ENCODE measurements at regions not wholly inside any gene's neighbourhood (a gene's known extent, or its start where the extent isn't known, plus 50 kb on each side); places are given as distances from the start of the nearest gene placed in this dataset.

DNA sequence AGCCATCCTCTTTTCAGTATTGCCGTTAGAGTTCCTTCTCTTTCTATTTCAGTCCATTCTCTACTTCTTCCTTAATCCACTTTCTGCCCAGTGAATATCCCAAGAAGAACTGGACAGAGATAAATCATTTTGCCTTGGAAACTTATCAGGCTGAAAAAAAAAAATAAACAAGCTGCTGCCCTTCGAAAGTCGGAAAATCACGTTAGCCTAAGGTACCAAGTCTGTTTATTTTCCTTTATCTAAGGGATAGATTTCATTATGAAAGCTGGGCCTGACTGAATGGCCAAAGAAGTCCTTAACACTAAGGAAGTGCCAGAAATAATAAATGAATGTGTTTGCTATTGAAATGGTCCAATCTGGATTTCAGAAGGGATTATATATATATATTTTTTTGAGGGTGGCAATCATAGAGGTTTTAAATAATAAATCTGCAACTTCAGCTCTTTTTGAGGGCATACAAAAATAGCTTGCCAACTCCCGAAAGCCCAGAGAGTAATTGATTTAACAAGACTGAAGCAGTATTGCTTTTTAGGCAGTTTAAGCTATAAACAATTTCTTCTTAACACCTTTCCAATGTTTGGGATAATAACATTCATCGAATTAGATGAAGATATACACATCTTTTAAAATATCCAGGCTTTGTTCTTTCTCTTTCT is 127.0 kb upstream of the STMND1 start:
- no peak for DNase-seq

DNA sequence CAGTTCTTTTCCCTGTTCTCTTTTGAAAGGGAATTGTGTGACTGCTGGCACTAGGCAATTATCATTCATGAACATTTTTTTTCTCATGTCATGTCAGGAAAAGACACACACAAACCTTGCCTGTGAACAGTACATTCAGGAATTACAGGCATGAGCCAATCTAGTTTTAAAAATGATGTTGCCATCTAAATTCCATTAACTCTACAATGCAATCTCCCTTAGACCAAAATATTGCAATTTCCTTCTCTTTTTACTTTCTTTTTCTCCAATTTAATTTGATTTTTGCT is 127.5 kb upstream of the STMND1 start:
- no peak for DNase-seq

DNA sequence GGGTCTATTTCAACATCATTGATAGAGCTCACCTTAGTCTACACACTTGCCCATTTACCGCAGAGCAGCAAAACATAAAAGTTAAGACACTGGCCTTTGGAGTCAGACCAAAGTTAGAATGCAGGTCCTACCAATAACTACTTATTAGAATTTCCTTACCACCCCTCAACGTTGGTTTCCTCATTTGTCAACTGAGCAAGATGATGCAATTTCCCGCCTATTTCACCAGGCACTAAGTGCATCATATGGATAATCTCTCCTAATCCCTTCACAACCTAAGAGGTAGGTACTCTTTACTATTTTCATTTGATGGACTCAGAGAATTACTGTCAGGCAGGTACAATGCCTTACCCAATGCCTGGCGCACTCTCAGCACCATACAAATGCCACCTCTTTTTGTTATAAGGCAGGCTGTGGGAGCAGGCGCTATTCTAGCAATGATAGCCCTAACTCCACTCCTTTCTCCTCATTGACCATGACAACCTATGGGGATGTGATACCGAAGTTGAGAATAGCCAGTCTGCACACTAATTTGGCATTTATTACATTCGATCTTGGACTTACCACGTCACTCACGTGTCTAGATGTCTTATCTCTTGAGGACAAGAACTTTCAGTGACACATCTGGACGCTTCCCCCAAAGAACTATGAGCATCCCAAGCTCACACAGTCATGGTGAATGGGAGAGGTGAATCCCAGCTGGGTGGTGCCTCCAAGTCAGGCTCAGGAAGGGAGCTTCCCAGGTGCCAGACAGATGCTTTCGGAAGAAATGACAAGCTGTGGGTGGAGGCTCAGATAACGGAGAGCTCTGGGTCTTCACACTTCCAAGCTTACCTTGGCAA is 128.1 kb upstream of the STMND1 start:
- no peak for DNase-seq

DNA sequence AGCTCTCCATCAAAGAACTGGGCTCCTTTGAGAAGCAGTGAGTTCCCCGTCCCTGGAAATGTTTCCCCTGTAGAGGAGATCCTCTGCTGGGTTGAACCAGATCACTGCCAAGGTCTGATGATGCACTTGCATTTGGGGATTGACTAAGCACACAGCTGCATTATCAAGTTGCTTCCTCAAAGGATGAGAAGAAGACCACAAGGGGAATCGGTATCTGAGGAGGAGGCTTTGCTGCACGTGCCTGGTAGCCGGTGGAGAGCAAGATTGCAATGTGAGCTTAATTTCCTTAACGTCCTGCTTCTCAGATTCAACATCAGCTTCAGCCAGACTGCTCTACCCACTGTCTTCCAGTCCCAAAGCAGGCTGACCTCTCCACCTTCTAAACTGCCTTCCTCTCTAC is 128.8 kb upstream of the STMND1 start:
- no peak for DNase-seq

DNA sequence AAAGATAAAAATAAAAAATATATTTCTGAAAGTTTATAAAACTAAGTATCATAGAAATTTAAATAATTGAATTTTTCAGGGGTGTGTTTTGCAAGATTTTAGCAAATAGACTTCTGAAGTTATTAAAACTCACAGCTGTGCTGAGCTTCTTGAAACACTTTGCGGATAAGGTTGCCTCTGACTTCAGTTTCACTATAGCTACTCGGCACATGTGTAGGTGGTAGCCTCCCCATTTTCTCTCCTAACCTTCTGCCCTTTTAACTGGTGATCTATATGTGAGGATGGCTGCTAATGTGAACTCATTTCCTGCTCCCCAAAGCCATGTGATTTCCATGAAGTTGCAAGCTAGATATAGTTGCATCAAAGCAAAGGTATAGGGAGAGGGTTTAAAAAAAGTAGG is 129.3 kb upstream of the STMND1 start:
- DNase-seq, result no peak

DNA sequence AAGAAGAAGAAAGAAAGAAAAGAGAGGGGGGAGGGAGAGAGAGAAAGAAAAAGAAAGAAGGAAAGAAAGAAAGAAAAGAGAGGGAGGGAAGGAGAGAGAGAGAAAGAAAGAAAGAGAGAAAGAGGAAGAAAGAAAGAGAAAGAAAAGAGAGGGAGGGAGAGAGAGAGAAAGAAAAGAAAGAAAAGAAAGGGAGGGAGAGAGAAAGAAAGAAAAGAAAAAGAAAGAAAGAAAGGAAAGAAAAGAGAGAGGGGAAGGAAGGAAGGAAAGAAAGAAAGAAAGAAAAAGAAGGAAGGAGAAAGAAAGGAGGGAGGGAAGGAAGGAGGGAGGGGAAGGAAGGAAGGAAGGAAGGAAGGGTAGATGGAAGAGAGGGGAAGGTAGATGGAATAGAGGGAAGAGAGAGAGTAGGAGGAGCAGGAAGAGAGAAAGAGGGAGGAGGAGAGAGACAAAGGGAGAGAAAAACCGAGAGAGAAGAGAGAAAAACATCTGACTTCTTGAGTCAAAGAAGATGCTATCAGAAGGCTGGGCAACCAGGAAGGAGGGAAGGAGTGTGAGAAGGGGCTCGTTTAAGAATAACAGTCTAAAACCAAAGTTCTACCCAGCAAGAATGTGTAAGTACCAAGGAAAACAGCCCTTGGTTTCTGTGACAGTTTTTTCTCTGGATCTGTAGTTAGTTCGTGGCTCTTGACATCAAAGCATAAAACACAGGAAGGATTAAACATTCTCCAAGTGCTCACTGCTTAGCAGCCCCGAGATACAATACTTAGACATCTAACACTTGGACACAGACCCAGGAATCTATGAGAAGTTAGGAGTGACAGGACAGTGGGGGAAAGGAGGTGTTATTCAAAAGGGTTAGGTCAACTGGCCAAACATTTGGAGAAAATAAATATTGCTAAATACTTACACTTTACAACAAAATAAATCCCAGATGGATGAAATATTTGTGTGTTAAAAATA is 131.9 kb upstream of the STMND1 start:
- no peak for DNase-seq

DNA sequence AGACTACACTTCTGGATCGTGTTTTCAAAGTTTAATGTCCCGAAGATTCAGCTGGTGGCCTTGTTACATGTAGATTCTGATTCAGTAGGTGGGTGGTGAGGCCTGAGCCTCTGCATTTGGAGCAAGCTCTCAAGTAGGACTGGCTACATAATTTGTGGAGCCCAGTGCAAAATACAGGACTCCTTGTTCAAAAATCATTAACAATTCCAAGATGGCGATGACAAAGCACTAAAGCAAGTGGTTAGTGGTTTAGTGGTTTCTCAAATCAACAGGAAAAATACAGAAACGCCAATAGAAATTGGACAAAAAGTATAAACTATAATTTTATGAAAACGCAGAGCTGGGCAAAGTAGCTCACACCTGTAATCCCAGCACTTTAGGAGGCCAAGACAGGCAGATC is 133.7 kb upstream of the STMND1 start:
- DNase-seq, result no peak

DNA sequence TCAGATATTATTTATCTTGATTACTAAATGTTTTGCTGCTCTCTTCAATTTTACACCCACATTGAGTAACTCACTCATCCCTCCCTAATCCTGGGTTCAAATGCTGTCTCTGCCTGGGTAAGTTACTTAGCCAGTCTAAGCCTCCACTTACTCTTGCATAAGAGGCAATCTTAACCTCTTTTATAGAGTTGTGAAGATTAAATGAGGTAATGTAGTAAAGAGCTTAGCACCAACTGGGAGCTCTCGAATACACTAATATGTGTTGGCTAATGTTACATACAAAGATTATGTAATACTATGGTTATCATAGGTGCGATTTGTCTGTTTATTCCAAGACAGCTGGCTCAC is 134.4 kb upstream of the STMND1 start:
- no peak for DNase-seq

DNA sequence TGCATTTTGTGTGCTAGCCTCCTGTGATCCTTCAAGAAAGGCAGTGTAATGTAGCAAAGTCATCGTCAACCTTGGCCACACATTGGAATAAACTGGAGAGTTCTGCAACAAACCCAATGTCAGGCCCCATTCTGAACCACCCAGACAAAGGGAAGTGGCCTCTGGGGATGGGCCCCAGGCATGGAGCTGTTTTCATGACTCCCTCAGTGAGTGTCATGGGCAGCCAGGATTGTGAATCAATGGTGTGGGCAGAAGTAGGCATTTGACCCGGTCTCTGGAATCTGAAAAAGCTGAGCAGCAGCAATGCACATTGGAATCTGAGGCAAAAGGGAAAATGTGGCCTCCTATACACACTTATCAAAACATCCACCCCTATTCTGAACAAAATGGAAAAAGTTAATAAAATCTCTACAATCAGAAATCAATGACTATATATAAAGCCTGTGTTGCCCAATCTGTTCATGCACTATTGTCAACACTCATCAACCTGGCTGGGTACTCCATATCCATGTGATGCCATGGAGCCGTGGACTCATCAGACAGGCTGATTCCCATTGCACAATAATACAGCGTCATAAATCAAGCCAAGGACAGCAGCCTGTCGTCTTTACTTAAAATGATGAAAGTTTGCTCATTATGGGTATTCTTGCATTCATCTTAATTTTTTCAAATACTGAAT is 134.9 kb upstream of the STMND1 start:
- no peak for DNase-seq

DNA sequence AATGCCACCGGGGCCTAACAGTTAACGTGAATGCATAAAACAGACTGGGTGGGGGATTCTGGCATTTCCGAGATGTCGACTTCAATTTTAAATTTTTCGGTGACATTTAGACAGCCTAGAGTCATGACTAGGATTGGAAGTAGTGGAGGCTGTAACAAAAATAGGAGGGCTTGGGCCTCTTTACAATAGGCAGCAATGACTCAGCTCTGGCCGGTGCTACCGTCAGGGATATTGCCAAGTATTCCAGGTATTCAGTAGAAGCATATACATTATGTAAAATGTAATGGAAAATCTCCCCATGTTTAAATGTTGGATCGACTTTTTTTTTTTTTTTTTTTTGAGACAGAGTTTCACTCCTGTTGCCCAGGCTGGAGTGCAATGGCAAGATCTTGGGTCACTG is 136.2 kb upstream of the STMND1 start:
- DNase-seq, result no peak

DNA sequence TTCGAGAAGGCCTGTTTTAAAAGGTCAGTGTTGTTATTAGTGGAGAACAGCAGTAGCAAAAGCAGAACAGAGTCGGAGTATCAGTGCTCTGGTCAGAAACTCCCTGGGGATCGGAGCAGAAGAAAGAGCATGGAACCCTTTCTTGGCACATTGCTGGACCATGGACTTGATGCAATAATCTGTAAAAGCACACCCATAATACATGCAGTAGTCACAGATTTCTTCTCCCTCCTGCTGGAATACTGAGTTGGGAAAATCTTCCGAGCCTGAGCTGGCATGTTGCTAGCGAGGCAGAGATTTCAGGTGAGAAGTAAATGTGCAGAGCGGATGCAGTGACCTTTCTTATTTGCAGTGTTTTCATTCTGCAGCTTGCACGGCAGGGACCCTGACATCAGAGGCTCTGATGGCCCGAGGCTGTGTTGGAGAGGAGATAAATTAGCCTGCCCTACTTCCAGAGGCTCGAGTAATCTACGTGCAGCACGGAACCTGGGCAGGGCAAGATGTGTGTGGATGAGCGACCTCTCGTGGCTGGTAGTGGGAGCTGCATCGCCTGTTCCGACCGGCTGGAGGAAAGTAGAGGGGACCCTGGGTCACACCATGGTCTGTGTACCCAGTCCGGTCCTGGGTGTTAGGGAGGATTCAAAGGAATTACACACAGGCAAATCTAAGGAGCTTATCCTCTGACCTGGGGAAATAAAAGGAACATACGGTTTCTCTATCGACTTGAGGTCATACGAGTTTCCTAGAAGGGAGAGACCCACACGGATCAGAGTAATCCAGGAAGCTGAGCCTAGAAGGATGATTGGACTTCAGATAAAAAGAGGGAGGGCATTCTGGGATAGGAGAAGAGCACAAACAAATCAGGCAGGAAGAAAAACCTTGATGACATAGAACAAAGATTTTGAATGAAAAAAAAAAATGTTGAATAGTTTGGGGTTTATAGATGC is 137.0 kb upstream of the STMND1 start:
- peak; percentile 50 for DNase-seq

DNA sequence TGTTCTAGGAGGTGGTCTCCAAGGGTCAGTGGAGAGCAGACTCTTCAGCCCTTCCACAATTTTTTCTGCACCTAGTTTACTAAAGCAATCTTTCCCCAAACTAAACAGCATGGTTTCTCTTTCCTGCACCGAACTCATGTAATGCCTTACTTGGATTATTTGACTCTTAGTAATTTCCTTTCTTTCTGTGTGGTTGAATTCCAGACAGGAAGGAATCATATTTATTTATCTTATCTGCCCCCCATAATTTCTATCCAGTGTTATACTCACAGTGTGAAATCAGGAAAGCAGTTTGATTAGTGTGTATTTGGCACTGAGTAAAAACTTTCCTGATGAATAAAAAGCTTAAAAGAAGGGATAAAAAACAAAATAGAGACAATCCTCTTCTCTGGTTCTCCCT is 140.3 kb upstream of the STMND1 start:
- no peak for DNase-seq

DNA sequence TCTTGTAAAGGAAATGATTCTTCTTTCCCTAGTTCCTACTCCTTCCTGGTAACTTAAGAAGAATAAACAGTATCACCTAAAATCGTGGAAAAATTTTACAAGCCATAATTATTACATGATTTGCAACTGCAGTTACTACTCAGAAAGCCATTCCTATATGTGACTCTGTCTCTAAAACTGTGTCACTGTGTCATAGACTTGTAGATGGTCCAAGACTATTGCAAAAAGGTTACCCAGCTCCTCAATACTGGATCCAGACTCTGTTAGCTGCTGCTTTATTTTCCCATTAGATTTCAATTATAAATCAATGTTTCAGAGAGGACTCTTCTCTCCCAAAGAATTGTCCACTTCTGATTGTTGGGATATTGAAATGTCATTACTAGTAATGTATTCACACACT is 142.1 kb upstream of the STMND1 start:
- DNase-seq, result no peak

DNA sequence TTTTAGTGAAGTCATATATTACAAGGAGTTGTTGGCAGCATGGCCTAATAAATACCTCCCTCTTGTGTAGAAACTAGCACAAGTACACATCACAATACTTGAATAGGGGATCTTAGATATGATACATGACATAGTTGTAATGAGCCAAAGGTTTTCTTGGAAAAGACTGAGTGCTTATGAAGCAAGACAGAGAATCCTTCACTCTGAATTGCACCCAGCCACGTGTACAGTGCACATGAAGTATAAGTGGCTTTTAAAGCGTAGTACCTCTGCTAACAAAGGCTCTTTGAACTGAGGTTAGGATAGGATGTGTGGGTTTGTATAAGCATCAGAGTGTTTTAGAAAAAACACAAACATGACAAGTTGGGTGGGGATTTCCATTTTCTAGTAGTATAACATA is 145.5 kb upstream of the STMND1 start:
- DNase-seq, result no peak

DNA sequence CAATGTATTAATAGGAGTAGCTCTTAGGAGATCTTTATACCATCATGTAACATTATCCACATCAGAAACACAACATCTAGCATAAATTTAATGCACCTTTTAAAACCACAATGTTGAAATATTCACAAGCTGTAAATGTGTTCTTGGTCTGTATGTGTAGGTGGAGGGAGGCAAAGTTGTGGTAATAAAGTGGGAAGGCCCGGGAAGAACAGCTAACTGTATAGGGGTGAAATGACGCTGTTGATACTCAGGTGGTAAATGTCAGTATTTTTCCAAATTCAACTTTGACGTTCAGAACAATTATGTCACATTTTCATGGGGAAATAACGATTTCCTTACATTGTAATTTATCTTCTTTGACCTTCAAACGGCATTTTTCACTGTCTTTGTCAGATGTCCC is 146.0 kb upstream of the STMND1 start:
- DNase-seq, result no peak

DNA sequence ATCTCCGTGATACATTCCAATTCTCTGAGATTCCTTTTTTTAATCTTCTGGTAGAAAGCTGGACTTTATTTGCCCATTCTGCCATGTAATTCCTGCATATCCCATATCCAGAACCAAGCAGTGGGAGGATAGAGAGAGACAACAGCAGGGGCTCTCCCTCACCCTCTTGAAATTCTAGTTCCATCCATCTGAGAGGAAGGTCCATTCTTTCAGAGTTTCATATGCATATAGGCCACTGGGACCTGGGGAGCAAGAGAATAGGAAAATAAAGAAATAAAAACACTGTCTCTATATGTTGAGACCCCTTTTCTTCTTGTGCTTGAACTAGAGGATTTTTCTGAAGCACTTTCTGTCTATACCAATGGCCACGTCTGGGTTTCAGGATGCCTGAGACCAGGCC is 147.9 kb upstream of the STMND1 start:
- DNase-seq, result no peak

DNA sequence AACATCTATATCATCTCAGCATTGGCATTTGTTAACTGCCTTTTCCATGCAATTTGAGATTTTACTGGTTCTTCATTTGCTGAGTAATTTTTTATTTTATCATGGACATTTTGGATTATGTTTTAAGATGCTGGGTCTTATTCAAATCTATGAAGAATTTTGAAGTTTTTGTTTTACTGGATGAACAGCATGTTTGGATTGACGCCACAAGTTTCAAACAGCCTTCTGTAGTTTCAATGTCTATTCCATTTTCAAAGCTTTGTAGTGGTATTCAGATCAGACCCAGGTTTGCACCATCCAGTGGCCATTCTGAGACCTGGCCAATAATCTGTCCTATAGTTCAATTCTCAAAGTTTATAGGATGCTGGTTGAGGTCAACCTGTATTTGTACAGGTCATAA is 148.4 kb upstream of the STMND1 start:
- no peak for DNase-seq

DNA sequence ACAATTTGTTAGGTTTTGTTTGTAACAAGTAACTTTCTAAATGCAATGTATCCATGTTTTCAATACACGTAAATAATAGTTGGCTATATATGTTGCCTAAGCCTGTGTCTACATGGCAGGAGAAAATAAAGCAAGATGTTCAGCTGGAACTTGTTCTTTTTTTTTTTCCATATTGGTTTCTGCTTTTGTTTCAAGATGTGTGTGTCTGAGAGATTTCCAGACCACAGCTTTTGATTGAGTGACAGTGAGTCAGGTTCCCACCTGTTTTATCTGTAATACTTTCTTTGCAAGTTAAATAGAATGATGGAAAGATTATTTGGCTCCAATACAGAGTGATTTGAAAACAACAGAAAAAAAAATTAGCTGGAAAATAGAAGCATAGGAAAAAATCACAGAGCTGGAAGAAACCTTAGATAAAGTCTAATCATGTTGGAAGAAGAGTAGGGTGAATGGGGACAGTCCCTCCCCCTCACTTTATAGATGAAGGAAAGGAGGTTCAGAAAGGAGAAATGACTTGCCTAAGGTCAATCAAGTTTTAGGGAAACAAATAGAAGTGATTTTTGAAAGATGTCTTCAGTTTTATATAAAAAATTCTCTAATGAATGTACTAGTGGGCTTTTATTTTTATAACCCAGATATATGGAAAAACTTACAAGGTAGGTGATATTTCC is 150.9 kb upstream of the STMND1 start:
- no peak for DNase-seq

DNA sequence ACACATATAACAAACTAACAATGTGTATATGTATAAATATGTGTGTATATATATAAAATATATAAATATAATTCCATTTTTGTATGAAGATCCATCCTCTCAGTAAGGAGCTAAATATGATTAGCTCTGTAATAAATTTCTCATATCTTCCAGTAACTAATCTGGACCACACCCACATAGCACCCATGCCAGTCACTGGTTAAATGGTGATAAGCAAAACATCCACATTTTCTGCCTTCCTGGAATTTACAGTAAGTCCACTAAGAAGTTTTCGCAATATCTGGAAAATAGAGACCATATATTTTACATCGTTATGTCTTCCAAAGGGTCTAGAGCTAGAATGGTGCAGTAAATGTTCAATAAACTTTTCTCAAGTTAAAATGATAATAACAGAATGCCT is 151.5 kb upstream of the STMND1 start:
- no peak for DNase-seq

DNA sequence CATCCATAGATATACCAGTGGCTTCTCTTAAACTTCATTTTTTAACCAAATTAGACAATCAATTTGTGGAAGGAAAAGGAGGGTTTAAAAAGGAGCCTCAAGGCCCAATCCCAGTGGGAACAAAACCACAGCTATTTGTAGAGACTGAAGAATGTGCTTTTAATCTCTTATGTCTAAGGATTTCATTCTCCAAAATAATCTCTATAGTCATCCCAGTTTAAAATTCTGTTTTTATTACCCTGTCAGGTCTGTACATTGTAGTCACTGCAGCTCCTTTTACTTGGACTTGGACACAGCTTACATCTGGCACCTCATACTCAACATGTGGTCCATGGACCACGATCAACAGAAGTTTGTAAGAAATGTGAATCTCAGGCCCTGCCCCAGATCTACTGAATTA is 152.1 kb upstream of the STMND1 start:
- DNase-seq, result no peak

DNA sequence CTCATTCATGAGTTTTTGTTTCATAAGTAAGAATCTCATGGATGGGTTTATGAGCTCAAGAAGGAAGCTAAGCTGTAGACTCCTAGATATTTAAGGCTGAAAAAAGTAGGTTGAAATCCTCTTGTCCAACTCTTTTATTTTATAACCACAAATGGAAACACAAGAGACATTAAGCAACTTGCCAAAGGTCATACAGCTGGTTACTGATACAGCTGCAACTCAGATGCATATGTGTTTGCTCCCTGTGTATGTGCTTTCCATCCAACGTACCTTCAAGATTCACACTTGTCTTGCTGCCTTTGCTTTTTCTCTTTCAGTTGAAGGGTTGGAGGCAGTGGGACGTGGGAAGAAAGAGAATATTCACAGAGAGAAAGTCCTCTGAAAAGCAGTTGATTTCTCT is 153.5 kb upstream of the STMND1 start:
- DNase-seq, result no peak

All from activated naive CD4-positive, alpha-beta T cell treated with anti-CD3 and anti-CD28 coated beads, Interleukin-2, amount 50 U/mL, for 16 hours (primary cell).